Stomach (tissue), 8 donors: ENCODE measurements at regions not wholly inside any gene's neighbourhood (a gene's known extent, or its start where the extent isn't known, plus 50 kb on each side); places are given as distances from the start of the nearest gene placed in this dataset.

ENCODE experiments used
- DNase-seq, 2 donors: peaks; one replicate each; pipeline versions ENCODE4 v3.0.0 to v3.0.0-alpha.2; 2013 to 2019
- H3K27ac ChIP-seq, 5 donors: fragments of 200-600 bp in 4 of 5; sonication (generic) in 4 of 5; one replicate each; pipeline ENCODE4 v1.5.1; 2013 to 2019; ENCODE audit warnings: mild to moderate bottlenecking in 1 of 5, moderate library complexity in 1 of 5
- H3K27me3 ChIP-seq, 3 donors: fragments of 200-600 bp; sonication (generic); one replicate each; pipeline ENCODE4 v1.5.1; 2017 to 2019; ENCODE audit warnings: mixed run types in 1 of 3
- H3K36me3 ChIP-seq, 4 donors: fragments of 200-600 bp; sonication (generic); 1 replicate in 3 of 4; 2 replicates in 1 of 4; pipeline ENCODE4 v1.5.1; 2016 to 2019
- H3K4me1 ChIP-seq, 4 donors: fragments of 200-600 bp; sonication (generic); one replicate each; pipeline ENCODE4 v1.5.1; 2016 to 2019
- H3K4me3 ChIP-seq, 4 donors: fragments of 200-600 bp; sonication (generic) in 3 of 4; one replicate each; pipeline ENCODE4 v1.5.1; 2016 to 2019; ENCODE audit warnings: mild to moderate bottlenecking in 1 of 4
- H3K9me3 ChIP-seq, 4 donors: fragments of 200-600 bp; sonication (generic); one replicate each; pipeline ENCODE4 v1.5.1; 2016 to 2019
- CTCF ChIP-seq, 7 experiments: fragments of 450-650 bp in 4 of 7; fragments of 200-600 bp in 3 of 7; sonication (generic) in 3 of 7; IDR thresholded peaks; one replicate each; pipeline ENCODE4 v1.5.1; 2016 to 2019; ENCODE audit warnings: antibody characterized with exemption in 7 of 7, control low read depth in 2 of 7, mild to moderate bottlenecking in 1 of 7
- EP300 ChIP-seq: sonication (generic); formaldehyde crosslinking; IDR thresholded peaks from one replicate; pipeline ENCODE4 v1.6.1; 2017; ENCODE audit warnings: antibody characterized with exemption
- POLR2A ChIP-seq, 4 donors: fragments of 450-650 bp; IDR thresholded peaks; one replicate each; pipeline ENCODE4 v1.6.1; 2016; ENCODE audit warnings: antibody characterized with exemption in 4 of 4, control low read depth in 2 of 4, mild to moderate bottlenecking in 1 of 4, moderate library complexity in 1 of 4
- POLR2AphosphoS5 ChIP-seq, 3 donors: sonication (generic); formaldehyde crosslinking; IDR thresholded peaks; one replicate each; pipeline ENCODE4 v1.6.1; 2016; ENCODE audit warnings: antibody characterized with exemption in 3 of 3
- WGBS, 5 donors: extraction: QIAGEN DNeasy Blood & Tissue Kit in 3 of 5; methylation state at CpG; one replicate each; pipeline versions ENCODE4 v1.1.5 to v1.1.7; 2013 to 2018; 5-methylcytosine and 5-hydroxymethylcytosine counted together
- intact Hi-C: fragments of 100-400 bp; cut with DNase I; formaldehyde crosslinking; loops from one replicate; pipeline ENCODE4 v1.15.1; 2023; ENCODE audit warnings: low total_unique reads
- donor health status: healthy with polysubstance abuse.
- donor health status: Bipolar disorder and iron deficiency.
- donor health status: healthy.

- intact Hi-C loops: no loop called here
- no peaks in the 10 kb centered on the region for H3K27me3 ChIP-seq
- 69 to 76% (median 71%) methylated on average over 4 of the region's 4 CpGs for whole genome bisulfite sequencing, 5 donors
- no peak for DNase-seq
- H3K36me3 ChIP-seq: no peaks in the 10 kb centered on the region
- no peak for TF ChIP-seq CTCF (IDR thresholded peaks at IDR 0.05)
- H3K9me3 ChIP-seq: peaks cover 0 to 6% (median 2%) of the 10 kb centered on the region in 4 donors
- no peaks in the 10 kb centered on the region for H3K4me1 ChIP-seq
- no peak overlapping the region for H3K27ac ChIP-seq
- no peak overlapping the region for H3K4me3 ChIP-seq
These were observed 911.2 kb upstream of the PIK3C3 start for GRCh38 chr18:41043876-41044275.

DNA sequence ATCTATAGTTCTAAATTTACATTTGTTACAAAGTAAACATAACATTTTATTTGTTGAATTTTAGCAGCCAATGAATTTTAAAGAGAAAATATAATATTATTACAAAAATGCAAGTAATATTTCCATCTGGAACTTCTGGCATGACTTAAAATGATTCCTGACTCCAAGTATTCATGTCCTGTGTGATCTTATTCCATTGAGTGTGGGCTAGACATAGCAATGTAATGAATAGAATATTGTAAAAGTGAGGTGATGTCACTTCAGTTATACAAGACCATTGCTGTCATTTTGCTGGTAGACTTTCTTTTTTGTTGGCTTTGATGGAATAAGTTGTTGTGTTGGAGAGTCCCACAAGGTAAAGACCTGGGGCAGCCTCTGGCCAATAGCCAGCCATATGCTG is 912.2 kb upstream of the PIK3C3 start:
- Histone ChIP-seq H3K27ac (no peak overlapping the region), H3K27me3 (no peaks in the 10 kb centered on the region), H3K4me3 (no peak overlapping the region), H3K36me3 (no peaks in the 10 kb centered on the region), H3K9me3 (peaks cover 0 to 6% (median 2%) of the 10 kb centered on the region in 4 donors), H3K4me1 (no peaks in the 10 kb centered on the region)
- no peak for DNase-seq
- no peak for TF ChIP-seq POLR2AphosphoS5 (IDR thresholded peaks at IDR 0.05)
- TF ChIP-seq CTCF (IDR thresholded peaks at IDR 0.05): no peak
- TF ChIP-seq EP300: no peak
- no peak for TF ChIP-seq POLR2A (IDR thresholded peaks at IDR 0.05)
- intact Hi-C loops: no loop called here

GRCh38 chr18:41038071-41038470 is 917.0 kb upstream of the PIK3C3 start:
- no peak for DNase-seq

GRCh38 chr18:41036346-41036745 is 918.7 kb upstream of the PIK3C3 start:
- H3K4me1 ChIP-seq: no peaks in the 10 kb centered on the region
- WGBS, 5 donors: 76 to 92% (median 91%) methylated on average over 6 of the region's 6 CpGs
- H3K4me3 ChIP-seq: no peak overlapping the region
- no peaks in the 10 kb centered on the region for H3K36me3 ChIP-seq
- no peak for TF ChIP-seq POLR2AphosphoS5 (IDR thresholded peaks at IDR 0.05)
- TF ChIP-seq EP300: no peak
- no peak for TF ChIP-seq CTCF (IDR thresholded peaks at IDR 0.05)
- no peak for TF ChIP-seq POLR2A (IDR thresholded peaks at IDR 0.05)
- no peak for DNase-seq
- intact Hi-C loops: no loop called here
- no peak overlapping the region for H3K27ac ChIP-seq
- no peaks in the 10 kb centered on the region for H3K27me3 ChIP-seq
- H3K9me3 ChIP-seq: peaks cover 0 to under 1% (median 0%) of the 10 kb centered on the region in 4 donors

More at GRCh38 chr18:41038071-41038470, 917.0 kb upstream of the PIK3C3 start:
- Histone ChIP-seq H3K9me3 (peaks cover 0 to 6% (median 2%) of the 10 kb centered on the region in 4 donors), H3K27ac (no peak overlapping the region), H3K36me3 (no peaks in the 10 kb centered on the region), H3K27me3 (no peaks in the 10 kb centered on the region), H3K4me3 (no peak overlapping the region), H3K4me1 (no peaks in the 10 kb centered on the region)
- 69 to 88% (median 79%) methylated on average over 1 of the region's 1 CpG for WGBS, 5 donors
- intact Hi-C loops: no loop called here
- TF ChIP-seq CTCF (IDR thresholded peaks at IDR 0.05) (no peak), POLR2A (IDR thresholded peaks at IDR 0.05) (no peak), EP300 (no peak), POLR2AphosphoS5 (IDR thresholded peaks at IDR 0.05) (no peak)

DNA sequence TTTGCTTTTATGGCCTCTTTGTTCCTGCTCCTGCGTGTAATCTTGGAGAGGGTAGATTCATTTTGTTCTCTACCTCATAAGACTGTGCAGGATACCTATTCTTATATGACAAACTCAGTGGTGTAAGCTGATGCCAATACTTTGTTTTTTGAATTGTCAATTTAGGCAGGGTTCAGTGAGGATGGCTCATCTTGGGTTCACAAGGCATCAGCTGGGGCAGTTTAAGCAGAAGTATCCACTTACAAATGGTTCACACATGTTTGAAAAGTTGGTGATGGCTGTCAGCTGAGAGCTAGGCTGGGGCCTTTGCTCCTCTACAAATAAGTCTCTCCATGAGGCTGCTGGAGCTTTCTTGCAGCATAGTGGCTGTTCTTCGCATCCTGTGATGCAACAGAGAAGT is 920.6 kb upstream of the PIK3C3 start:
- intact Hi-C loops: no loop called here
- Histone ChIP-seq H3K27me3 (no peaks in the 10 kb centered on the region), H3K9me3 (no peaks in the 10 kb centered on the region), H3K36me3 (no peaks in the 10 kb centered on the region), H3K27ac (no peak overlapping the region), H3K4me3 (no peak overlapping the region), H3K4me1 (no peaks in the 10 kb centered on the region)
- WGBS, 5 donors: 53 to 69% (median 66%) methylated on average over 2 of the region's 2 CpGs
- TF ChIP-seq POLR2AphosphoS5 (IDR thresholded peaks at IDR 0.05): no peak
- no peak for TF ChIP-seq EP300
- TF ChIP-seq CTCF (IDR thresholded peaks at IDR 0.05): no peak
- TF ChIP-seq POLR2A (IDR thresholded peaks at IDR 0.05): no peak
- no peak for DNase-seq
